Fibroblast of mammary gland (primary cell): ENCODE measurements at regions not wholly inside any gene's neighbourhood (a gene's known extent, or its start where the extent isn't known, plus 50 kb on each side); places are given as distances from the start of the nearest gene placed in this dataset.

Source experiments
- DNase-seq: peaks from one replicate; pipeline ENCODE4 v3.0.0-alpha.2; 2010; ENCODE audit warnings: low read depth
- H3K4me3 ChIP-seq: 2 replicates; pipeline ENCODE4 v1.5.1; 2011; ENCODE audit warnings: low read depth, mild to moderate bottlenecking, low read length, moderate library complexity; ENCODE audit not compliant: control insufficient read depth
- TF ChIP-seq, protein P1 (sequence below): conservative IDR thresholded peaks from 2 replicates; pipeline ENCODE4 v1.5.1; 2011; ENCODE audit warnings: low read depth, low read length, inconsistent platforms; ENCODE audit not compliant: control insufficient read depth, insufficient read depth

DNA sequence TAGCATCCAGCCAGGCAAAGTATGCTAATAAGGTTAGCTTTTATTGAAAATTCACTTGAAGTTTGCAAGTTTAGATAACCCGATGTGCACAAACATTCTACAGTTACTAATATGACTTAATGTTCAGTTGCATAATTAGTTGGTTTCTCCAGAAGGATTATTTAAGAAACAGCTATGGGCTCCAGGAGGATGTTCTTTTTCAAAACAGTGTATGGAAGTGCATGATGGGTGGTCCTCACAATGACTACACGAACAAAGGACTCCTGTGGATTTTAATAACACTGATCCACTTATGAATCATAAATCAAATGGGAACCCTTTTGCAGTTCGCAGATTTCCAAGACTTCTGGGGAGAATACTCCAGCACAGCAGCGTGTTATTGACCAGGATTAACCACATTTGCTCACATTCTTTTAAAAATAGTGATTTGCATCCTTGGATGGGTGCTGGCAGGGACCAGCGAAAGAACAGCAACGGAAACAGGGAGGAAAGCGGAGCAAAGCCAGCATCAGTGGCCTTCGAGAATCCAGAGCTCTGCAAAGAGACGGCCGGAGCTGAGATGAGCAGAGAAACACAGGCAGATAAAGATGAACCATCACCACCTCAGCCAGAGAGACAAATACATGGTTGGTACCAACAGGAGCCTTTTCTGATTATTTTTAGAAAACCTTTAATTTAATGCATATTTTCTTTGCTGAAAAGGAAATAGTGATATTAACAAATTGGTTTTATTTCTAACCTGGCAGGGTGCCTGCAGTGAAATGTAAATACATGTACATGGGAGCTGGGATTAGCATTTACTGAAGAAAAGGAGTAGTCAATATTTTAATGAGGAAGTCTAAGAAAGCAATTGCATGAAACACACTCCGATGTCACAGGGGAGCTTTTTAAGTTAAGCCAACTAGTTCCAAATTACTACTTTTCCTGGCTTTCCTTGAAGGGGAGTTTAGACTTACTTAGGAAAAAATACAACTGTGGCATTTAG lies 623.2 kb upstream of the ZFHX3 start:
- TF ChIP-seq, protein P1, sequence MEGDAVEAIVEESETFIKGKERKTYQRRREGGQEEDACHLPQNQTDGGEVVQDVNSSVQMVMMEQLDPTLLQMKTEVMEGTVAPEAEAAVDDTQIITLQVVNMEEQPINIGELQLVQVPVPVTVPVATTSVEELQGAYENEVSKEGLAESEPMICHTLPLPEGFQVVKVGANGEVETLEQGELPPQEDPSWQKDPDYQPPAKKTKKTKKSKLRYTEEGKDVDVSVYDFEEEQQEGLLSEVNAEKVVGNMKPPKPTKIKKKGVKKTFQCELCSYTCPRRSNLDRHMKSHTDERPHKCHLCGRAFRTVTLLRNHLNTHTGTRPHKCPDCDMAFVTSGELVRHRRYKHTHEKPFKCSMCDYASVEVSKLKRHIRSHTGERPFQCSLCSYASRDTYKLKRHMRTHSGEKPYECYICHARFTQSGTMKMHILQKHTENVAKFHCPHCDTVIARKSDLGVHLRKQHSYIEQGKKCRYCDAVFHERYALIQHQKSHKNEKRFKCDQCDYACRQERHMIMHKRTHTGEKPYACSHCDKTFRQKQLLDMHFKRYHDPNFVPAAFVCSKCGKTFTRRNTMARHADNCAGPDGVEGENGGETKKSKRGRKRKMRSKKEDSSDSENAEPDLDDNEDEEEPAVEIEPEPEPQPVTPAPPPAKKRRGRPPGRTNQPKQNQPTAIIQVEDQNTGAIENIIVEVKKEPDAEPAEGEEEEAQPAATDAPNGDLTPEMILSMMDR, result no peak
- H3K4me3 ChIP-seq, result no peak overlapping the region
- DNase-seq, result no peak

DNA sequence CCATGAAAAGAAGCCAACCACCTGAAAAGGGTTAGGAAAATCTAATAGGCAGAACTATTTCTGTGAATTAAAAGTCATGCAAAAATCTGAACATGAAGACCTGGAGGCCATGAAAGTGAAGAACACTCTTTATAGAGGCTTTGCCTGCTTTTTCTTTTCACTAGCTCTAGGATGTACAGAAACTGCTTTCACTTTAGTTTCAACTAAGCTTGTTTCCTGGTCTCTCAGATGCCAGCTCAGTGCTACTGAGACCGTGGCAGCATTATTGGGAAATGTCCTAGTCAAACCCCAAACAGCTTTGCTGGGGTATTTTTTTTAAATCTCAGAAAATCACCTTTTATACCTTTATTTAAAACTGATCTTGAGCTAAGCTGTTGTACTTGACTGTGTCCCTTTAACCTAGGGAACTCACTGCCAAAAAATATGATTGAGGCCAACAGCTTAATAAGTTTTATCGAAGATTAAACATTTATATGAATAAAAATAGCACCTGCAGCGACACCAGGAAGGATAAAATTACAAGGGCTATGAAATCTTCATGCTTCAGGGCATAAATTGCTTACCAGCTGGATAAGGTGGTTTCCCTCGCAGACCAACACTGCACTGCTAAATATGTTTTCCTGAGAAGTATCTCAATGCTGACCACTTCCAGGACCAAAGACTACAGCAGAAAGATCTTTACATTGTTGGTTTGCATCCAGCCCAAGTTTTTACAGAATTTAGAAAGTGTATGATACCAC lies 621.8 kb upstream of the ZFHX3 start:
- no peak for DNase-seq
- TF ChIP-seq, protein P1, result no peak
- no peak overlapping the region for H3K4me3 ChIP-seq

DNA sequence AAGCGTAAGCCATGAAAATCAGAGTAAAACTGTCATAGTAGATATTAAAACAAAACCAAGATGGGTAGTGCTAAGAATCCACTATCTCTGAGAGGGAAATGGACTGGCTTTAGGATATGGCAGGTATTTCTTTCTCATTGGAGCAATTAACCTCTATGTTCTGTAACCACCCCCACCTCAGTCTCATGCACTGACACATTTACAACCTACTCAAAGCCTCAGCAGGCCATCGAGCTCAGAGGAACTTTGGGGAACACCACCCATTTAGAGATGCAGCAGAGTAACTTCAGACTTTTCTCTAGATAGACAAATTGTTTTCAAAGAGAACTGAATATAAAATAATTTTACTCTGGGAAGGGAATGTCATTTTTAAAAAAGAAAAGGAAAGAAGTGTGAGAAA lies 615.8 kb upstream of the ZFHX3 start:
- DNase-seq, result no peak
- H3K4me3 ChIP-seq, result no peak overlapping the region
- TF ChIP-seq, protein P1, result no peak

DNA sequence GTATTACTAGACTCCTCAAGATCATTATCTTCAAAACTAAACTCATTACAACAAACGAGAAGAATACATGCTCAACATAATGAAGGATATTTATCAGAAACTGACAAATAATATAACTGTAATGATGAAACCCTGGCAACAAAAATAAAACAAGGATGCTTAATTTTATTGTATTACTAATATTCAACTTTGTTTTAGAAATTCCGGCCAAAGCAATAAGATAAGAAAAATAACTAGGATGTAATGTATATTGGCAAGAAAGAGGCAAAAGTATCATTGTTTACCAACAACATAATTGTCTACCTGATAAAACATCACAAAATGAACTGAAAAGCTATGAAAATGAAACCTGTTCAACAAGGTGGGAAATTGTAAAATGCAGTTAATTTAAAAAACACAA lies 588.3 kb upstream of the ZFHX3 start:
- no peak overlapping the region for H3K4me3 ChIP-seq
- DNase-seq, result no peak
- TF ChIP-seq, protein P1, result no peak

DNA sequence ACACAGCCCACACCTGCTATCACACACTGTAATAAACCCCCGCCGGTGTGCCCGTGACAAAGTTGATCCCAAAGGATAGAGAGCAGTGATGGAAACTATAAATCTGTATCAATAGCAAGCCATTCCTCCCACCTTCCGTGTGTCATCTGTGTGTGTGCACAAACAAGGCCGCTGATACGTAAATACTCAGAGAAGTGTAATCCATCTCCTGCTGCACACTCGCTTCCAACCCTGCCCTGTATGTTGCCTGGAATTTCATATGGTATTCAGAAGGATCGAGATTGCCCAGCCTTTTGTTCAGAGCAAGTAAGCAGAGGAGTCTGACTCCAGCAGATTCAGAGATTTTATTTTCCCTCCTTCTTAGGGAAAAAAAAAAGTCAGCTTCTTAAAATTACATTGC lies 581.1 kb upstream of the ZFHX3 start:
- no peak for DNase-seq
- TF ChIP-seq, protein P1, result no peak
- no peak overlapping the region for H3K4me3 ChIP-seq

DNA sequence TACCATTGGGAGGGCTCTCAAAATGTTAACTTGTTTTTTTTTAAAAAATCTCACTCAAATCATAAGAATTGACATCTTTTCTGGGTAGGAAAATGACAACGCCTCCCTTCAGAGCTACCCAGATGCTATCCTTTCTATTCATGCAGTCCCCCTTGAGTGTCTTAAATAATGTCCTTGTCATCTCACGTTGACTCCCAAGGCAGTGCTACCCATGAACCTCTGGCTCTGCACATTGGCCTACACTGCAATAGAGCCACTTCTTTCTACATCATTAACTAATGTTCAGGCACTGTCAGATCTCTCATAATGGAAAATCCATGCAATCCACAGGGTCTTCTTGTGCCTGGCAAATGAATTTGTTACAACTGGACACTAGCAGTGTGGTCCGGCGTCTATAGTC lies 569.8 kb upstream of the ZFHX3 start:
- H3K4me3 ChIP-seq, result no peak overlapping the region
- TF ChIP-seq, protein P1, result no peak
- DNase-seq, result no peak
